G401 (cell line): ENCODE measurements at regions not wholly inside any gene's neighbourhood (a gene's known extent, or its start where the extent isn't known, plus 50 kb on each side); places are given as distances from the start of the nearest gene placed in this dataset.

Experiments
- DNase-seq: peaks from one replicate; pipeline ENCODE4 v3.0.0-alpha.2; 2015; ENCODE audit warnings: low spot score
- in situ Hi-C: cut with HindIII; loops from 2 replicates; pipeline ENCODE4 v1.10.0; 2016; ENCODE audit warnings: low sequenced_read_pairs, mixed read lengths

- in situ Hi-C loops: no loop called here
Measured at GRCh38 chr2:37425408-37425807, 81.0 kb downstream of the QPCT start.

GRCh38 chr2:37427241-37427640 lies 82.8 kb downstream of the QPCT start:
- in situ Hi-C loops: no loop called here

More at GRCh38 chr2:37425408-37425807, 81.0 kb downstream of the QPCT start:
- DNase-seq: no peak

GRCh38 chr2:37436323-37436722 lies 91.9 kb downstream of the QPCT start:
- no peak for DNase-seq
- in situ Hi-C loops: no loop called here

More at GRCh38 chr2:37427241-37427640, 82.8 kb downstream of the QPCT start:
- DNase-seq: no peak

GRCh38 chr2:37439131-37439642 lies 94.8 kb downstream of the QPCT start:
- no peak for DNase-seq
- in situ Hi-C loops: no loop called here

GRCh38 chr2:37441055-37441454 lies 96.6 kb downstream of the QPCT start:
- in situ Hi-C loops: no loop called here
- no peak for DNase-seq

GRCh38 chr2:37443082-37443481 lies 98.7 kb downstream of the QPCT start:
- no peak for DNase-seq
- in situ Hi-C loops: no loop called here

GRCh38 chr2:37447446-37447845 lies 103.0 kb downstream of the QPCT start:
- no peak for DNase-seq
- in situ Hi-C loops: no loop called here

GRCh38 chr2:37448342-37449120 lies 104.1 kb downstream of the QPCT start:
- in situ Hi-C loops: no loop called here
- DNase-seq: no peak

- in situ Hi-C loops: no loop called here
- DNase-seq: no peak
Measured at GRCh38 chr2:37449761-37450296, 105.4 kb downstream of the QPCT start.

GRCh38 chr2:37453027-37453426 lies 108.6 kb downstream of the QPCT start:
- no peak for DNase-seq
- in situ Hi-C loops: no loop called here

GRCh38 chr2:37454851-37455762 lies 110.7 kb downstream of the QPCT start:
- in situ Hi-C loops: no loop called here
- DNase-seq: no peak

GRCh38 chr2:37456479-37456878 lies 112.0 kb downstream of the QPCT start:
- no peak for DNase-seq
- in situ Hi-C loops: no loop called here

- in situ Hi-C loops: no loop called here
- DNase-seq: no peak
Measured at GRCh38 chr2:37457401-37457901, 113.0 kb downstream of the QPCT start.

GRCh38 chr2:37458133-37458532 lies 113.7 kb downstream of the QPCT start:
- in situ Hi-C loops: no loop called here
- no peak for DNase-seq

GRCh38 chr2:37459095-37459981 lies 114.9 kb downstream of the QPCT start:
- DNase-seq: no peak
- in situ Hi-C loops: no loop called here

GRCh38 chr2:37460896-37461229 lies 116.4 kb downstream of the QPCT start:
- DNase-seq: no peak
- in situ Hi-C loops: no loop called here

GRCh38 chr2:37464067-37464466 lies 119.6 kb downstream of the QPCT start:
- DNase-seq: no peak
- in situ Hi-C loops: no loop called here

- in situ Hi-C loops: no loop called here
- no peak for DNase-seq
Measured at GRCh38 chr2:37466533-37467222, 122.2 kb downstream of the QPCT start.
